Thyroid gland (tissue), 4 donors: ENCODE measurements at regions not wholly inside any gene's neighbourhood (a gene's known extent, or its start where the extent isn't known, plus 50 kb on each side); places are given as distances from the start of the nearest gene placed in this dataset.

Experiments used
- DNase-seq, 2 donors: peaks; one replicate each; pipeline ENCODE4 v3.0.0-alpha.2; 2019
- H3K27ac ChIP-seq, 3 donors: fragments of 200-600 bp; sonication (generic); 1 replicate in 2 of 3; 2 replicates in 1 of 3; pipeline ENCODE4 v1.5.1; 2016 to 2019; ENCODE audit warnings: mild to moderate bottlenecking in 1 of 3, moderate library complexity in 1 of 3
- H3K27me3 ChIP-seq: fragments of 200-600 bp; sonication (generic); one replicate; pipeline ENCODE4 v1.5.1; 2019
- H3K36me3 ChIP-seq, 2 donors: fragments of 200-600 bp; sonication (generic); one replicate each; pipeline ENCODE4 v1.5.1; 2016 to 2019
- H3K4me1 ChIP-seq, 2 donors: fragments of 200-600 bp; sonication (generic); one replicate each; pipeline ENCODE4 v1.5.1; 2017 to 2019
- H3K4me3 ChIP-seq, 3 donors: fragments of 200-600 bp; sonication (generic); replicated peaks in 1 of 3; 1 replicate in 2 of 3; 2 replicates in 1 of 3; pipeline ENCODE4 v1.5.1; 2016; ENCODE audit warnings: mild to moderate bottlenecking in 1 of 3
- H3K9me3 ChIP-seq: fragments of 200-600 bp; sonication (generic); one replicate; pipeline ENCODE4 v1.5.1; 2017
- POLR2A ChIP-seq, 2 donors: fragments of 450-650 bp; IDR thresholded peaks; one replicate each; pipeline ENCODE4 v1.6.1; 2017; ENCODE audit warnings: antibody characterized with exemption in 2 of 2, mild to moderate bottlenecking in 2 of 2, moderate library complexity in 1 of 2
- WGBS, 2 donors: methylation state at CpG; one replicate each; pipeline ENCODE4 v1.1.5; 2017; 5-methylcytosine and 5-hydroxymethylcytosine counted together
- intact Hi-C: fragments of 100-400 bp; cut with DNase I; formaldehyde crosslinking; loops from one replicate; pipeline ENCODE4 v1.15.1; 2023
- TF ChIP-seq, protein P1 (sequence below), 6 experiments: fragments of 200-600 bp in 3 of 6; fragments of 450-650 bp in 3 of 6; sonication (generic) in 3 of 6; IDR thresholded peaks; one replicate each; pipeline ENCODE4 v1.5.1; 2016 to 2019; ENCODE audit warnings: antibody characterized with exemption in 6 of 6, mild to moderate bottlenecking in 2 of 6, inconsistent platforms in 1 of 6, moderate library complexity in 1 of 6

DNA sequence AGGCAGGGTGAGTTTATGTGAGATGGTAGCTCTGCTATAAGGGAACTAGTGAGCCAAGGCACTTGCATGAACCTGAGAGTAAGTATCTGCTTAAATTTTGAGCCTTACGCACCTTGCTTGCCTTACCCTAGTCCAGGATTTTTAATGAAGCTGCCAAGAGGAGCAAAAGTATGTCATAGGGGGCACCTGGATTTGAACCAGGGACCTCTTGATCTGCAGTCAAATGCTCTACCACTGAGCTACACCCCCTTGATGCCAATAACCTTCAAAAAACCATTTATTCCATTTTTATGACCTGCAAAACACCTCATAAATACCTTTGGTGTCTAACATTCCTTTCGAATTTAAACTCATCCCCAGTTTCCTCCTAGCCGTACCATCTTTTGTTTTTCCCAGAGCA is 88.3 kb upstream of the ACP3 start:
- no peak for DNase-seq
- intact Hi-C loops: no loop called here
- H3K27ac ChIP-seq: no peak overlapping the region
- peaks cover 21 to 26% of the 10 kb centered on the region in 2 donors for H3K4me1 ChIP-seq
- no peaks in the 10 kb centered on the region for H3K36me3 ChIP-seq
- TF ChIP-seq, protein P1, sequence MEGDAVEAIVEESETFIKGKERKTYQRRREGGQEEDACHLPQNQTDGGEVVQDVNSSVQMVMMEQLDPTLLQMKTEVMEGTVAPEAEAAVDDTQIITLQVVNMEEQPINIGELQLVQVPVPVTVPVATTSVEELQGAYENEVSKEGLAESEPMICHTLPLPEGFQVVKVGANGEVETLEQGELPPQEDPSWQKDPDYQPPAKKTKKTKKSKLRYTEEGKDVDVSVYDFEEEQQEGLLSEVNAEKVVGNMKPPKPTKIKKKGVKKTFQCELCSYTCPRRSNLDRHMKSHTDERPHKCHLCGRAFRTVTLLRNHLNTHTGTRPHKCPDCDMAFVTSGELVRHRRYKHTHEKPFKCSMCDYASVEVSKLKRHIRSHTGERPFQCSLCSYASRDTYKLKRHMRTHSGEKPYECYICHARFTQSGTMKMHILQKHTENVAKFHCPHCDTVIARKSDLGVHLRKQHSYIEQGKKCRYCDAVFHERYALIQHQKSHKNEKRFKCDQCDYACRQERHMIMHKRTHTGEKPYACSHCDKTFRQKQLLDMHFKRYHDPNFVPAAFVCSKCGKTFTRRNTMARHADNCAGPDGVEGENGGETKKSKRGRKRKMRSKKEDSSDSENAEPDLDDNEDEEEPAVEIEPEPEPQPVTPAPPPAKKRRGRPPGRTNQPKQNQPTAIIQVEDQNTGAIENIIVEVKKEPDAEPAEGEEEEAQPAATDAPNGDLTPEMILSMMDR (IDR thresholded peaks at IDR 0.05): no peak
- TF ChIP-seq POLR2A (IDR thresholded peaks at IDR 0.05): no peak
- no peak overlapping the region for H3K4me3 ChIP-seq
- WGBS, 2 donors: 59 to 61% methylated on average over 3 of the region's 3 CpGs
- H3K27me3 ChIP-seq: no peaks in the 10 kb centered on the region
- H3K9me3 ChIP-seq: no peaks in the 10 kb centered on the region

DNA sequence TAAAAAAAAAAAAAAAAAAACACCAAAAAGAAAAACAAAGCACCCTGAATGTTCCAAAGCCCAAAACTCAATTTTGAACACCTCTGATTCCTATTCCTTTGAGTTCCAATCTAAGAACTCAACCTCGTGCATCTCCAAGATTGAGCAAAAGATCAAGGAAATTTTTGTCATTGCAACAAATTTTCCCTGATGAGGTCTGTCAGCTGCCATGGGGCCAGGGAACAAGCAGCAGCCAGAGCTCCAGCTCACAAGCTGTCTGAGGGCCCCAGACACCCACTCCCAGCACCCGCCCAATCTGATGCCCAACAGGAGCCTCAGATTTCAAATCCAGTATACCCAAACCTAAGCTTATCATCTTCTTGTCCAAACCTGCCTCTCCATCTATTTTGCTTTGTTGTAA is 87.6 kb upstream of the ACP3 start:
- H3K4me3 ChIP-seq: no peak overlapping the region
- H3K27me3 ChIP-seq: no peaks in the 10 kb centered on the region
- no peak for DNase-seq
- H3K4me1 ChIP-seq: peaks cover 21 to 26% of the 10 kb centered on the region in 2 donors
- H3K27ac ChIP-seq: no peak overlapping the region
- TF ChIP-seq POLR2A (IDR thresholded peaks at IDR 0.05): no peak
- TF ChIP-seq, protein P1 (IDR thresholded peaks at IDR 0.05): no peak
- H3K36me3 ChIP-seq: no peaks in the 10 kb centered on the region
- intact Hi-C loops: no loop called here
- H3K9me3 ChIP-seq: no peaks in the 10 kb centered on the region
- 87 to 92% methylated on average over 2 of the region's 2 CpGs for WGBS, 2 donors

DNA sequence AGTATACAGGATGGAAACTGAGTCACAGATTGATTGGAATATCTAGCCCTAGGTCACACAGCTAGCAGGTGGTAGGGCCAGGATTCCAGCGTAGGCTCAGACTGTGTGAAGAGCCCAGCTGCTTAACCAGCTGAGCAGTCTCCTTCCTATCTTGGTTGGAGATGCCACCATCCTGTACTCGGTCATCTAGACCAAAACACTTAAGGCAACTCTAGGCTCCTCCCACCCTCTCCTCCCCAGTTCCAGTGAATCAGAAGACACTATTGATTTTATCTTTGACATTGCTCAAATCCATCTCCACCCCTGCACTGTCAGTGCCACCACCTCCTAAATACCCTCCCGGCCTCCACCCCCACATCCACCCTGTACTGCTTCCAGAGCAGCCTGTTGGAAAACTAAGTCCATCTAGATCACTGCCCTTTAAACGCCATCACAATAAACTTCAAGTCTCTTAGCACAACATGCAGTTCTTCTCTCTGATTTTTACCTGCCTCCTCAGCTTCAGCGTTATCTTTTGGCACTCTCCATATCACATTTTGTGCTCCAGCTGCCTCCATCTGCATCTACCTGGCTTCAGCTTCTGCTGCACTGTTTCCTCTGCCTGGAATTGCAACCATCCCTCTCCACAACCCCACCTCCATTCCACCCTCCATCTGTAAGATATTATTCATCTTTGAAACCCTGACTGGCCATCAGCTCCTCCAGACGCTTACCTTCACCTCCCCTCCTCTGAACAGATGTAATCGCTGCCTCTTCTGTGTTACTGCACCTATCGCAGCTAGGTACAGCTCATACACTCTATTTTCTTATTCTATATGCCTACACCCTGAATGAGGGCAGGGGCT is 86.8 kb upstream of the ACP3 start:
- intact Hi-C loops: no loop called here
- Histone ChIP-seq H3K4me1 (peaks cover 20 to 26% of the 10 kb centered on the region in 2 donors), H3K9me3 (no peaks in the 10 kb centered on the region), H3K4me3 (no peak overlapping the region), H3K27me3 (no peaks in the 10 kb centered on the region), H3K36me3 (no peaks in the 10 kb centered on the region), H3K27ac (no peak overlapping the region)
- 89 to 90% methylated on average over 8 of the region's 8 CpGs for WGBS, 2 donors
- TF ChIP-seq, protein P1 (IDR thresholded peaks at IDR 0.05): no peak
- no peak for TF ChIP-seq POLR2A (IDR thresholded peaks at IDR 0.05)
- DNase-seq: no peak

DNA sequence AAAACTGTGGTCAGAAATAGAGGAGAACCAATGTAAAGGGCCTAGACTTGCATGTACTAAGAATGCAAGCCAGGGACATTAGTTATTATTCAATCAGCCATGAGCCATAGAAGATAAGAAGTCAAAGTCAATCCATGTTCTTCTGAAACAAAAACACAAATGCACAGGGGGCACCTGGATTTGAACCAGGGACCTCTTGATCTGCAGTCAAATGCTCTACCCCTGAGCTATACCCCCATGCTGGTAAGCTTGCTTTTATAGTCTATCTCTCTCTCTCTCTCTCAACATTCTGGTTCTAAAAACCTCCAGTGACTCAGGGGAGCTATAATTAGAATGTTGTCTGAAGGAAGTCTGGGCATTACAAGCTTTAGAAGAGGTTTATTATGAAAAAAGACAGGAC is 85.6 kb upstream of the ACP3 start:
- intact Hi-C loops: no loop called here
- TF ChIP-seq, protein P1 (IDR thresholded peaks at IDR 0.05): no peak
- no peak for TF ChIP-seq POLR2A (IDR thresholded peaks at IDR 0.05)
- peaks cover 10 to 18% of the 10 kb centered on the region in 2 donors for H3K4me1 ChIP-seq
- no peaks in the 10 kb centered on the region for H3K36me3 ChIP-seq
- H3K27ac ChIP-seq: peak overlapping the region; percentile 3 to 36 (median 32)
- H3K9me3 ChIP-seq: no peaks in the 10 kb centered on the region
- no peaks in the 10 kb centered on the region for H3K27me3 ChIP-seq
- no peak overlapping the region for H3K4me3 ChIP-seq
- no peak for DNase-seq

DNA sequence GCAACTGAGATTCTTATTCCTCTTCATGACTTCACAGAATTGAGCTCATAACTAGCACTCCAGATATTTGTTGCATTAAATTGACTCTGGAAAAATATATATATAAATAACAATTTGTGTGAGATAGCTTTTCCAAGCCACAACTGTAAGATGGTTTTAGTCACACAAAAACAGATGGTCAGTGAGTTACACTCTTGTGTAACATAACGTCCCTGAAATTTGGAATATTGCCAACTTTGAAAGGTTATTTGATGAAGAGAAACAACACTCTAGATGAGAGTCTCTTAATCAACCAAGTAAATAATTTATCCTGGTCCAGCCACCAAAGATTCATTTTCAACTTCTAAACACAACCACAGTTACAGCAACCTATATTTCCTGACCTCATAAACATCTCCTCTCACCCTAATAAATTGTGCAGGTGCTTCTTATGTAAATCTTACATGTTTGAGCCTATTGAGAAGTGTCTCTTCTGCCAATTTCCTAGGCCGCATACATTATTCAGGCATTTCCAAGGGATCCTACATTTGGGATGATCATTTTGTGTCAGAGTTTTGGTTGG is 84.9 kb upstream of the ACP3 start:
- Histone ChIP-seq H3K9me3 (no peaks in the 10 kb centered on the region), H3K27me3 (no peaks in the 10 kb centered on the region), H3K4me3 (no peak overlapping the region), H3K4me1 (peaks cover 11 to 21% of the 10 kb centered on the region in 2 donors), H3K36me3 (no peaks in the 10 kb centered on the region), H3K27ac (peak overlapping the region; percentile 3 to 36 (median 32))
- WGBS, 2 donors: 19 to 35% methylated on average over 2 of the region's 2 CpGs
- DNase-seq: no peak
- TF ChIP-seq POLR2A (IDR thresholded peaks at IDR 0.05): no peak
- TF ChIP-seq, protein P1 (IDR thresholded peaks at IDR 0.05): no peak
- intact Hi-C loops: no loop called here
